ENCODE measurements at regions not wholly inside any gene's neighbourhood (a gene's known extent, or its start where the extent isn't known, plus 50 kb on each side); places are given as distances from the start of the nearest gene placed in this dataset.

GRCh38 chr2:151182899-151183809, 78.5 kb downstream of the RBM43 start:
- DNase-seq (ENCODE audit: low read depth) = no peak
- TF ChIP-seq CTCF (IDR thresholded peaks at IDR 0.05; ENCODE audit: insufficient read depth, low read depth, low read length) = no peak
- no peak overlapping the region for H3K4me3 ChIP-seq (ENCODE audit: low read depth, low read length)

GRCh38 chr2:151182396-151182795, 79.3 kb downstream of the RBM43 start:
- no peak overlapping the region for H3K4me3 ChIP-seq (ENCODE audit: low read depth, low read length)
- no peak for DNase-seq (ENCODE audit: low read depth)
- TF ChIP-seq CTCF (IDR thresholded peaks at IDR 0.05; ENCODE audit: insufficient read depth, low read depth, low read length) = no peak

DNA sequence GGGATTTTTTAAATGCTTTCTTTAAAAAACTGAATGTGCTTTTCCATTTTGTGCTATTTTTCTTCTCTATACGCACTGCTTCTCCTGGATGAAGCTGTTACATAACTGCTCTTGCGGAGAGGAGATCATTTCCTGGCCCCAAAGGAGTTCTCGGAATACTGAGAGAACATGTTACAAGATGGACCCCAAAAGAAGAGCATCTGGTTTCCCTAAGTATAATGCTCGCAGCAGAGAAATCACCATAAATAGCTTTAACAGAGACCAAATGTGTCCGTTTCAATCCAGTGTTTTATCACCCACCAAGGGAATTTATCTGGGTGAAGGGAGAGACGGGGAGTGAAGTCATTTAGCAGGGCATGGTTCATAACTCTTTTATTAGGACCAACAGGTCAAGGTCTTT, 80.1 kb downstream of the RBM43 start:
- H3K4me3 ChIP-seq (ENCODE audit: low read depth, low read length) = no peak overlapping the region
- TF ChIP-seq CTCF (IDR thresholded peaks at IDR 0.05; ENCODE audit: insufficient read depth, low read depth, low read length) = no peak
- no peak for DNase-seq (ENCODE audit: low read depth)

- no peak overlapping the region for H3K4me3 ChIP-seq (ENCODE audit: low read depth, low read length)
- no peak for DNase-seq (ENCODE audit: low read depth)
- no peak for TF ChIP-seq CTCF (IDR thresholded peaks at IDR 0.05; ENCODE audit: insufficient read depth, low read depth, low read length)
Measured at GRCh38 chr2:151180123-151180522, 81.5 kb downstream of the RBM43 start.

- no peak for TF ChIP-seq CTCF (IDR thresholded peaks at IDR 0.05; ENCODE audit: insufficient read depth, low read depth, low read length)
- no peak overlapping the region for H3K4me3 ChIP-seq (ENCODE audit: low read depth, low read length)
- no peak for DNase-seq (ENCODE audit: low read depth)
Measured at GRCh38 chr2:151178207-151178606, 83.5 kb downstream of the RBM43 start.

DNA sequence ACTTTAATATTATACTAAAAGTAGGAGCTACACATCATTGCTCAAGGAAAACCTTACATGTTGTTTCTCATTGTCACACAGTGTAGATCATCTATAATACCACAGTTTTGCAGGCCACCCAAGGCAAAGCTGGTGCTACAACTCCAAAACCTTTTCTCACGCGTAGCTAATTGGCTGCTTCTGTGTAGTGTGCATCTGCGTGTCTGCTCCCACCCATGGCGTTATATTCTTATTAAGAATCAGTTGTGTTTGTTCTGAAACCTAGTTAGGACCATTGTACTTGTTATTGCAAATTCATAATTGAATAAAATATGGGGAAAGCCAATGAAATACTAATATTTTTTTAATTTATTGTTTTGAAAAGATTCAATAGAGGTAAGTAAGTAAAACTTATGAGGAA, 83.9 kb downstream of the RBM43 start:
- DNase-seq (ENCODE audit: low read depth) = no peak
- H3K4me3 ChIP-seq (ENCODE audit: low read depth, low read length) = no peak overlapping the region
- no peak for TF ChIP-seq CTCF (IDR thresholded peaks at IDR 0.05; ENCODE audit: insufficient read depth, low read depth, low read length)
